GM12892 (cell line): ENCODE measurements at regions not wholly inside any gene's neighbourhood (a gene's known extent, or its start where the extent isn't known, plus 50 kb on each side); places are given as distances from the start of the nearest gene placed in this dataset.
"Not testable (repeated sequence)": the region's sequence is repeated elsewhere in the genome, so short reads cannot be mapped to it uniquely, and the experiment has no call there.

Experiments
- DNase-seq: peaks from one replicate; pipeline ENCODE4 v3.0.0; 2011; ENCODE audit not compliant: insufficient read length
- FAIRE-seq: peaks from 2 replicates; lab custom pipeline; 2011; peaks lifted over from hg19 to GRCh38; lab: Jason Lieb, UNC
- POLR2A ChIP-seq: IDR thresholded peaks from 2 replicates; pipeline ENCODE4 v1.6.1; 2011; ENCODE audit warnings: low read depth, low read length, control low read depth
- POLR2AphosphoS5 ChIP-seq: IDR thresholded peaks from 2 replicates; pipeline ENCODE4 v1.6.1; 2011; ENCODE audit warnings: low read depth, low read length, control low read depth
- TAF1 ChIP-seq: IDR thresholded peaks from 2 replicates; pipeline ENCODE4 v1.6.1; 2011; ENCODE audit warnings: low read depth, mild to moderate bottlenecking, control low read depth, low read length, borderline replicate concordance

DNA sequence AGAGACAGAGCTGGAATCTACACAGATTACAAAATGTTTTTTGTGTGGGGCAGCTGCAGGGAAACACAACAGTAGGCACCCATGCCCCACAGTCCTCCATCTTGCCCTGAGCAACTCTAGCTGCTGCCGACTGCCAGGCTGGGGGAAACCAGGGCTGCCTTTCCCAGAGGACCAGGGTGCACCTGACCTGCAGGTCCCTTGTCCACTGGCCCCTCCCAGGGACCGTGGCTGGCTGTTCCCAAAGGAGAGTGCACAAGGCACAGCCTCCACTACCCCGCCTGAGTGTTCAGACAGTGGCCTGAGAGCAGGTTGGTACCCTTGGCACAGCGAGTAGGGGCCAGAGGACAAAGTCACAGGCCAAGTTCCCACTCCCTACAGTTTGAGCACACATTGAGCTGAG, 181.8 kb downstream of the BARX2 start:
- TF ChIP-seq POLR2A (no peak), TAF1 (no peak)
- no peak for DNase-seq
- no peak for FAIRE-seq

DNA sequence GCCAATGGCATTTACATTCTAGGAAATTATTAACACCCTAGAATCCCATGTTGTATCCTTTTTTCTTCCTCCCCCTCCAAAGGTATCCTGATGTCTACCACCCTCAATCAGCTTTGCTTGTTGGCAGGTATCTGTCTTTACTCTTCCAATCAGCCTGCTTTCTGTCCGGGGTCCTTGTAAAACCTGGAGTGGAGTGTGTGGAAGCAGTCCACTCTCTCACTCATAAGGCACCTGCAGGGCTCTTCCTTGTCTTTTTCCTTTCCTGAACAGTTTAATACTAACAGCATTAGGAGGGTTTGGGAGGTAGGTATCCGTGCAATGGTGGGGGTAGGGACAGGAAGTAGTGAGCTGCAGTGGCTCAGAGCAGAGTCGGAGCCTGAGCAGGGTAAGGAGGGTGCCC, 193.4 kb downstream of the BARX2 start:
- FAIRE-seq: no peak
- DNase-seq: no peak
- TF ChIP-seq POLR2AphosphoS5: no peak
- TF ChIP-seq TAF1: no peak
- no peak for TF ChIP-seq POLR2A

DNA sequence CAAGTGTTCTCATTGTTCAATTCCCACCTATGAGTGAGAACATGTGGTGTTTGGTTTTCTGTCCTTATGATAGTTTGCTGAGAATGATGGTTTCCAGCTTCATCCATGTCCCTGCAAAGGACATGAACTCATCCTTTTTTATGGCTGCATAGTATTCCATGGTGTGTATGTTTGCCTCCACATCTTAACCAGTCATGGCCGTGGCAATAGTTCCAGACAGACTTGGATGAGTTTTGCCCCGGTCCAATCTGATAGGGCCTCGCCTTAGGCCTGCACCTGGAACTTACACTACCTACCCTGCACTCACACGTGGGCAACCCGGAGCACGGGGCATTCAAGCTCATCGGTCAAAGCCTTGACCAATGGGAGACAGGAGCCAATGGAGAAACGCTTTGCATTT, 197.0 kb downstream of the BARX2 start:
- not testable (repeated sequence) for FAIRE-seq, DNase-seq

DNA sequence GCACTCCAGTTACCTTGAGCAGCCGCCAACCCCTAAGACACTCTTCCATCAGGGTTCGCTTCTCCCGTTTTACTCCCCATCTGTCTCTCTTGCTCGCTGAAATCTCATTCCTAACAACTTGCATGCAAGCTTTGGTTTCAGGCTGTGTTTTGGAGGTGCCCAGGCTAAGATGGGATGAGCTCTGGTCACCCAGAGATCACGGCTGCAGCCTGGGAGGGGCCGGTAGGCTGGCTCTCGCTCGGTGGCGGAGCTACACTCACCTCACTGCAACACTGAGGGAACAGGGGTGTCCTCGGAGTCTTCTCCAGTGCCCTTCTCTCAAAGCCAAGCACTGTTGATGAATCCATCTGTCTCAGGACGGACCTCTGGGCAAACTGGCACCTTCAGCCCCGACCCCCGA, 197.5 kb downstream of the BARX2 start:
- FAIRE-seq (no peak), DNase-seq (no peak)
- TF ChIP-seq POLR2AphosphoS5: no peak
- TF ChIP-seq TAF1: no peak
- TF ChIP-seq POLR2A: no peak

DNA sequence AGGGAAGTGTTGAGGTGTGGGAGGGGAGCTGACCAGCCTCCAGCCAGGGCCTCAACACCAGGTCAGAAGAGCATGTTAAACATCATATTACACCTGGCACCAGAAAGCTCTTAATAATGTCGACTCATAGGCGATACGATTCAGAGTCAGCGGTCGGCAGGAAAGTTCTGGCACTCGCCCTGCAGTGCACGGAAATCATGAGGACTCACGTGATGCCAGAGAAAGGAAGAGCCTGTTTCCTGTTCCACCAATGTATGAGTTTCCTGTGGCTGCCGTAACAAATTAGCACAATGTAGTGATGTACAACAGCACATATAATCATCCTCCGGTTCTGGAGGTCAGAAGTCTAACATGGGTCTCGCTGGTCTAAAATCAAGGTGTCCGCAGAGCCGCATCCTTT, 198.8 kb downstream of the BARX2 start:
- FAIRE-seq (no peak), DNase-seq (no peak)
- TF ChIP-seq POLR2A (no peak), POLR2AphosphoS5 (no peak), TAF1 (no peak)

DNA sequence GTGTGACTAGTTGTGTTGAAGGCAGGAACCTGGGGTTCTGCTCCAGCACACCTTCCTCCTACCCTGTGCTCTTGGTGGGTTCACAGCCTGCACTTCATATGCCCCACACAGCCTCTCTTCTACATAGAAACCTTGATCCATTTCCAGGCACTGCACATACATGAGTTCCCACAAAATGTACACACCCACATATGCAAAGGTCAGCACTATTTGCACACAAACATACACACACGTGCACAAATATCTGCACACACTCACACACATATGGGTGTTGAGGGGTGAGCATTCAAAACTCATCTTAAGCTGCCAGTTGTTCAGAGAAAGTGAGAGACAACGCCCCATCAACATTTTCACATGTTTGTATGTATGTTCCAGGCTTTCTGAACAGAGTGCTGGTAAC, 201.0 kb downstream of the BARX2 start:
- FAIRE-seq: no peak

DNA sequence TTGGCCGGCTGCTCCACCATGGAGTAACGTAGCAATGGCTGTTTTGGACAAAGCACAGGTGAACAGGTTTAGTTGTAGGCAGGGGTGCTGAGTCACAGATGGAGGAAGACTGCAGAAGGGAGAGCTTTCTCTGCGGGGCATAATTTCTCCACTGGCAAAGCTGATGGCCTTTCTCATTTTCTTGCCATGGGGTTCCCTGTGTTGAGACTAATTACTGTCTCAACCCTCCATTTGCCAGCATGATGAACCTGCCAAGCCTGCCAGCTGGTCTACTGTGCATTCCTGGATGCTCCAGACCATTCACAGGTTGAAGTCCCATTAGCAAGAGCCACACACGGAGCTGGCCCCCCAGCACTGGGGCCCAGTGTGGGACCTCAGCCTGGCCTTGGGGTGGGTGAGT, 202.4 kb downstream of the BARX2 start:
- no peak for FAIRE-seq
- DNase-seq: no peak

More for the DNA sequence above, 201.0 kb downstream of the BARX2 start:
- TF ChIP-seq POLR2A: no peak
- no peak for TF ChIP-seq TAF1
- no peak for TF ChIP-seq POLR2AphosphoS5
- DNase-seq: no peak

DNA sequence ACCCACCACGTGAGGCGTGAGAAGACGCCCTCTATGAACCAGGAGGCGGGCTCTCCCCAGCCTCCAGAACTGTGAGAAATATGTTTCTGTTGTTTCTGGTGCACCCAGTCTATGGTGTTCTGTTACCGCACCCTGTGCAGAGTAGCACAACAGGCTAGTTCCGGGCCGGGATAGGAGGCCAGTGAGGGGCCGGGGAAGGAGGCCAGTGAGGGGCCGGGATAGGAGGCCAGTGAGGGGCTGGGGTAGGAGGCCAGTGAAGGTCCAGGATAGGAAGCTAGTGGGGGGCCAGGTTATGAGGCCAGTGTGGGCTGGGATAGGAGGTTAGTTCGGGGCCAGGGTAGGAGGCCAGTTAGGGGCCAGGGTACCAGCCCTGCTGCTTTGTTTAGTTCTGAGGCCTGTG, 204.6 kb downstream of the BARX2 start:
- TF ChIP-seq TAF1 (no peak), POLR2AphosphoS5 (no peak), POLR2A (no peak)
- DNase-seq (no peak), FAIRE-seq (no peak)

More for the DNA sequence above, 202.4 kb downstream of the BARX2 start:
- TF ChIP-seq POLR2AphosphoS5: no peak
- no peak for TF ChIP-seq POLR2A

DNA sequence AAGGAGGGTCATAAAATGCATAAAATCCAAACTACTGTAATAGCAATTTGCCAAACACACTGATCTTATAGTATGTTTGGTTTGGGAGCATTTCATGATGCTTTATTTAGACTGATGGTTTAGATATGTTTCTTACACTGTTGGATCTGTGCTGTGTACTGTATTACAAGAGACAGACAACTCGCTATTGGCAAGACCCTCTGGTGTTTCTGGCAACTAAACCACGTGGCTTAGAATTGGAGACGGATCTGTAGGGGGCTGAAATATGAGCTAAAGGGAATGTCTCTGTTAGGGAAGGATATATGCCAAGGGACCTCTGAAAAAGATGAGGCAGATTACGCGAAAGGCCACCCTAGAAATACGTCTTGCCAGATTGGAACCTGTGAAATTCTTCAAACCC, 208.7 kb downstream of the BARX2 start:
- no peak for FAIRE-seq
- TF ChIP-seq POLR2AphosphoS5 (no peak), TAF1 (no peak), POLR2A (no peak)

DNA sequence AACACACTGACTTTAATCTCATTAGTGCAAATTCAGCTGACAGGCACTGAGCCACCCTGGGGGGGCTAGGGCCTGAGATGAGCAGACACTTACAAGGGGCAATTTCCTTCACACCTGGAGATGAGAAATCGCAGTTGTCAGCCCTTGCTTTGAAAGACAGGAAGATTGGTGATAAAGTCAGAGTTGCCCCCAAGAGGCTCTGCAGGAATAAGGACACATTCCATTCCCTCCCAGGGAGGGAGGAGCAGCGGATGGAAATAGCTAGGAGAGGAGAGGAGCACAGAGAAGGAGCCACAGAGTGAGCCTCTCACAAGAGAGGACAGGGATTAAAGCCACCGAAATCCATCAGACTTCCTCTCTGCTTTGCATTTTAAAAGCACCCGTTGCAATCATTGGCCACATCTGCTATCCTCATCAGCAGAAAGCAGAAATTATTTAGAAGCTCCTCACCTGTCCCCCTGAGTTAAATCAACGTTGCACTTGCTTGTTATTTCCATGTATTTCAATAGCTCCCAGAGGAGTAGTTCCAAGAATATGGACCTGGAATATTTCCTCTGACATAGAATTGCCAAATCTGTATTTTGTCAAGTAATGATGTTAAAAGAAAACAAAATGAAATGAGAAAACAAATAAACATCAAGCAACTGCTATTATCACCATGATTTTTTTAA, 213.7 kb downstream of the BARX2 start:
- FAIRE-seq: no peak
- TF ChIP-seq POLR2AphosphoS5 (no peak), TAF1 (no peak), POLR2A (no peak)
- no peak for DNase-seq

More for the DNA sequence above, 208.7 kb downstream of the BARX2 start:
- DNase-seq: no peak

DNA sequence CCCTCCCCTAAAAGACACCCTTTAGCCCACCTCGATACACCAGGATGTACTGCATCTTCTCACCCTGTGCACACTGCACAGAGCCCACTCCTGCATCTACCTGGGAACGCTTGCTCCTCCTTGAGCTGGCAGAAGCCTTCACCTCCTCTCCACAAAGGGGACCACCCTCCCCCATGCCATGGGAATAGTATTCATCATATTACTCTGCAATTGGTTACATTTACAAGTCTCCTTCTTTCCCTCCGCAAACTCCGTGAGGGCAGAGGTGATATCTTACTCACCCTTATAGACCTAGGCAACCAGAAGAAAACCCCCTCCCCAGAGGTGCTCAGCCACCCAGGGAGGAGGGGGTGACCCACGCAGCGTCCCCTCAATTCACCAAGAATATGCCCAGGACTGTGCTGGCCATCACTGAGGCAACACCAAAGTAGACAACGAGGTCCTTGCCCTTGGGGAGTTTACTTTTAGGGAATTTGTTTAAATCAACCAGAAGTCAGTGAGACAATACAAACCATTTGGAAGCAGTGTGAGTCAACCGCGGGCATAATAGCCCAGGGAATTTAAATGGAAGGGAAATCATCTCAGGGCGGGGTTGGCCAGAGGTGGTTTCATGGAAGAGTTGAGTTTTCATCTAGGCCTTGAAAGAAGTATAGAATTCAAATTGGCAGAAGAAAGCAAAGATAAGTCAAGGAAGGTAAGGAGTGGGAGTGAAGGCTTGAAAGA, 214.5 kb downstream of the BARX2 start:
- DNase-seq (no peak), FAIRE-seq (no peak)
- no peak for TF ChIP-seq TAF1
- no peak for TF ChIP-seq POLR2A
- TF ChIP-seq POLR2AphosphoS5: no peak

DNA sequence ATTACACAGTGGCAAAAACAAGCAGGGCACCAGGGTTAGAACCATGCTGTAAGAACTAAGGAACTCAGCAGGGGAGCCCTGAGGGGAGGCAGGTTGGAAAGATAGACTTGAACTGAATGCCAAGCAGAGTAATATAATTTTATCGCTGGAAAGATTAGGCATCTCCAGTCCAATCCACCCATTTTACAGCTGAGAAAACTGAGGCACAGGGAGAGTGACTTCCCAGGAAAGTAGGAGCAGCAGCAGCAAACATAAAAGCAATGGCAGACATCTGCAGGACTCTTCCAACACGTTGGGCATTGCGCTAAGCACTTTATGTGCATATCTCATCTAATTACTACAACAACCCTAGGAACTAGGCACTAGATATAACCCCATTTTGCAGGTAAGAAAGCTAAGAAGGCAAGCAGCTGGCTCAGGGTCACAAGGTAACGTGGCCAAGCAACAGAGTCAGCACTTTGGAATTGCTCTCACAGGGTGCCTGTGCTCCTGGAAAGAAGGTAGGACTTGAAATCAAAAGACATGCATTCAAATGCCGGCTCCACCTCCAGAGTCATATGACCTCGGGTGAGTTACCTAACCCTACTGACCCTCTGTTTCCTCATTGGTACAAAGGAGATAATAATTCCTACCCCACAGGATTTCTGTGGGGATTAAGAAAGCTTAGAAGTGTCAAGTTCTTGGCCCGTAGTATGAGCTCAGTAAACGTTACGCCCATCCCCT, 215.3 kb downstream of the BARX2 start:
- TF ChIP-seq POLR2AphosphoS5: no peak
- TF ChIP-seq POLR2A: no peak
- TF ChIP-seq TAF1: no peak
- DNase-seq: no peak
- FAIRE-seq: no peak
